GM21447 (cell line): ENCODE measurements at regions not wholly inside any gene's neighbourhood (a gene's known extent, or its start where the extent isn't known, plus 50 kb on each side); places are given as distances from the start of the nearest gene placed in this dataset.

ENCODE experiments used
- ATAC-seq: cut with Tn5 transposase; IDR thresholded peaks from one replicate; pipeline ENCODE4 v1.9.1; 2021; ENCODE audit not compliant: unreplicated experiment

GRCh38 chr11:127217452-127218274 lies 217.1 kb upstream of the KIRREL3 start:
- ATAC-seq: no peak

DNA sequence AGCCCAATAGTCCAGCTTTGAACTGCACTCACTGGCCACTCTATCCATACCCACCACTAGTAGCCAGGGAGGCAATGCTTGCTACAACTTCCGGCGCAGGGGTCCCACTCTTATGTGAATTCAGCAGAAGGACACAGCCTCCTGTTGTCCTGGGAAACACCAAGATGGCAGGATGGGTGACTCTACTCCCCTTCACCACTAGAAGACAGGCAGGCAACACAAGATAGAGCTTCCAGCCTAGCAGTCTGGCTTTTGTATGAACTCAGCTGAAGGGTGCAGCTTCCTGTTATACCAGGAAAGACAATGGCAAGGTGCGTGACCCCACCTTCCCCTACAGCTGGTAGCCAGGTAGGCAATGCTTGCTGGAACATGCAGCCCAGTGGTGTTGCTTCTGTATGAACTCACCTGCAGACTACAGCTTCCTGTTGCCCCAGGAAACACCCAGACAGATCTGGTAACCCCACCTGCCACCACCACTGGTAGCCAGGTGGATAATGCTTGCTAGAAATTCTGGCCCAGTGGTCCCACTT lies 205.2 kb upstream of the KIRREL3 start:
- no peak for ATAC-seq

DNA sequence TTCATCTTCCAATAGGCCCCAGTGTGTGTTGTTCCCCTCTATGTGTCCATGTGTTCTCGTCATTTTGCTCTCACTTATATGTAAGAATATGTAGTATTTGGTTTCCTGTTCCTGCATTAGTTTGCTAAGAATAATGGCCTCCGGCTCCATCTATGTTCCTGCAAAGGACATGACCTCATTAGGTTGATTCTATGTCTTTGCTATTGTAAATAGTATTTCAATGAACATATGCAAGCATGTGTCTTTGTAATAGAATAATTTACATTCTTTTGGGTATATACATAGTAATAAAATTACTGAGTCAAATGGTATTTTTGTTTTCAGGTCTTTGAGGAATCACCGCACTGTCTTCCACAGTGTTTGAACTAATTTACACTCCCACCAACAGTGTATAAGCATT lies 202.9 kb upstream of the KIRREL3 start:
- ATAC-seq: no peak

- ATAC-seq: no peak
These were observed 201.5 kb upstream of the KIRREL3 start for GRCh38 chr11:127202105-127202504.

GRCh38 chr11:127199306-127199801 lies 198.8 kb upstream of the KIRREL3 start:
- ATAC-seq: no peak

GRCh38 chr11:127195501-127196120 lies 195.0 kb upstream of the KIRREL3 start:
- no peak for ATAC-seq

- no peak for ATAC-seq
These were observed 194.0 kb upstream of the KIRREL3 start for GRCh38 chr11:127194521-127194920.

DNA sequence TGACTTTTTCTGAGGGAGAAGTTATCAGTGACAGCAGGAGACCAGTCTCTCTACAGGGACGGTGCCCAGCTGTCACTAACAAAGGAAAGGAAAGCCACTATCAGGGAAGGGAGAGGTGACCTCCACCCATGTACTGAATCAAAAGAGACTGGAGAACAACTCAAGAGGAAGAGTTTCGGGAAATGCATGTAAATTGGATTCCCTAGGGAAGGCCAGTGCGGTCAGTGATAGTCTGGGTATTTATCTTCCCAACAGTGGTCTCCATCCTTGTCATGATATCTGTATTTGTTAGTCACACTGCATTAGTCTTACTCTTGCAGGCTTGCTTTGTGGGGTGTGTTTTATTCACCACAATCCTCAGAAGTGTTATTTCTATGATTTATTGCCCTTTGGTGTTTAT lies 193.4 kb upstream of the KIRREL3 start:
- ATAC-seq: no peak

DNA sequence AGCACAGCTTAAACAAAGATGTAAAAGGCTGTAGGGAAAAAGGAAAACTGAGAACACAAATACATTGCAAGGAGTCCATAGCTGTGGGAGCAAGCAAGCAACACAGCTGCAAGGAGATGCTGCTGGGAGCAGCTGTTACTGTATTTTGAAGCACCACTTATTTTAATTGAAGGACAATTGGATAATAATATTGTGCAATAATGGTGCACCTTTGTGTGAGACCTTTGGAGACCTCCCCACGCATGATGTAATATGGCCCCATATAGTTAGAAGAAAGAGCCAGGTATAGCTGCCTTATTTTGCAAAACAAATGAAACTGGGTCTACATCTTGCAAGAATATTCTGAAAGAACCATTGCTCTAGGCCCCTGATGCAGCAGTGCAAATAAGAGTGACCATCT lies 191.1 kb upstream of the KIRREL3 start:
- ATAC-seq: no peak

- no peak for ATAC-seq
These were observed 190.7 kb upstream of the KIRREL3 start for GRCh38 chr11:127191261-127191660.

DNA sequence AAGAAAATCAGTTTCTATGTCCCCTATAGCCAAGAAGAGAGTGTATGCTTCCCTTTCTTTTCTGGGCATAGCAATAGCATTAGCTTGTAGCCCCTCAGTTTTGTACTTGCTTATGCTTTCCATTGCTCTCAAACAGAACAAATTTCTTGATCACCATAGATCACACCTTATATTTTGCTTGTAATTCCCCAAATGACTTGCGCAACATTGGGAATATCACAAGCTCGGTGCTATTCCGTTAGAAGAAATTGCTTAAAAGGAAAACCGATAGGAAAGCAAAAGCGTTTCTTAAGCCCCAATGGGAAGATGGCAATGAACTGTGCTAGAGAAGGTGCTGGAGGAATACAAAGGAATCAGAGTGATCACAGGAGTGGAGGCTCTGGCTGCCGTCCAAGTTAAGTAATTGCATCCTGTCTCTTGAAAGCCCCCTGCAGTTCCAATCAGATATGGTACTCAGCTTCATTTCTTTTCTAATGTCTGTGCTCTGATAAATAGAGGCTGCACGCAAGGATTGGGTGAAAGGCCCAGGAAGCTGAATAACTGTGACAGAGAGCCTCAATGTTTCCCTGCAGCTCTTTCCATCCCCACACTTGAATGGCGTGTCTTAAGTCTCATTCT lies 182.1 kb upstream of the KIRREL3 start:
- ATAC-seq: no peak

GRCh38 chr11:127157225-127157624 lies 156.7 kb upstream of the KIRREL3 start:
- no peak for ATAC-seq

DNA sequence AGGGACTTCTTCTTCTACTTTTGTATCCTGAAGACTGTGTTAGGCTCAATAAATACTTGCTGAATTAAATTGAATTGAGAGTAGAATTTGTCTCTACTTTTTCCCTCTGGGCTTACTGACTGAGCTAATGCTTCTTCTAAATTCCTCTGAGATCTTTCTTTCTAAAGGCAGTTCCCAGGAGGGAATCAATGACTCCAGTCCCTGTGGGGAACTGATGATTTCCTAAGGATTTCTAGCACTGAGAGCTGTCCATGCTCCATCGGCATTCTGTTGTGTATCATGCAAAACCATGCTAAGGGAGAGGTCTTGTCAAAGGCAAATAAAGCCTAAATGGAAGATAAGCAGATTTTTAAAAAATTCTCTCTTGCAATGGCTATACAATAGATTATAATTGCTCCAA lies 148.8 kb upstream of the KIRREL3 start:
- no peak for ATAC-seq

- no peak for ATAC-seq
These were observed 142.7 kb upstream of the KIRREL3 start for GRCh38 chr11:127143251-127143650.

DNA sequence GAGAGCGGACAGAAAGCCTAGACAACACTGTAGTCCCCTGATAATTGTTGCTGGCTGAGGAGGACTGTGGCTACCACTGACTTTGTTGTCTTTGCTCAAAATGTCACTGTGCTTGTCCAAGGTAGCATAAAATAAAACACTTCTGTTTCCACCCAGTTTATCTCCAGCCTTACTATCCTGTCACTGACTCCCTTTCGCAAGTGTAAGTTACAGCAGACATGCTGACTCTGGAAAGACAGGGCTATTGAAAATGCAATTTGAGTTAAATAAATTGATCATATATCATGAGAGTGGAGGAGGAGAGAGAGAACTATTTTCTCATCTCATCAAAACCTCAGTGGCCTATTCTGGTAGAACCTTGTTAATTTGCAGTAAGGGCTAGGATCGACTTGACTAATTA lies 138.0 kb upstream of the KIRREL3 start:
- ATAC-seq: no peak

DNA sequence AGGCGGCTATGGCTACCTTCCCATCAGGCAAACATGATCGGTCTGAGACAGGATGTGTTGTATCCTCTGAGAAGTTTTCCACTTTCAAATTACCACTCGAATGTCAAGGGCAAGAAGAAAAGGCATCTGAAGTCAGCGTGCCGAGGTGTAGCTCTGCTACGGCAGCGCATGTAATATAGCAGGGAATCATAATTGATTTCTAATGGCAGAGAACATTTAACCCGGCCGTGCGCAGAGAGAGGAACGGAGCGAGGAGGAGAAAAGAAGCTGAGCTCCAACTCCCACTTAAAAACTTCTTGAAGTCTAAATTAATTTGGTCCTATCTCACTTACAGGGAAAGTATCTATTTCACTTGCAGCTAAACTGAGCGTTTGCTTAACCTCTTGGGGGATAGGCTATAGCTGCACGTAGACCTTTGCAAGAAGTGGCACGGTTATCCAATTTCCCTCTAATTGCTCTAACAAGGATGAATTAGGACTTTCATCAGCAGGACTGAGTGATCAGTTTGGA lies 137.3 kb upstream of the KIRREL3 start:
- ATAC-seq: no peak

GRCh38 chr11:127136438-127136837 lies 135.9 kb upstream of the KIRREL3 start:
- ATAC-seq: no peak

DNA sequence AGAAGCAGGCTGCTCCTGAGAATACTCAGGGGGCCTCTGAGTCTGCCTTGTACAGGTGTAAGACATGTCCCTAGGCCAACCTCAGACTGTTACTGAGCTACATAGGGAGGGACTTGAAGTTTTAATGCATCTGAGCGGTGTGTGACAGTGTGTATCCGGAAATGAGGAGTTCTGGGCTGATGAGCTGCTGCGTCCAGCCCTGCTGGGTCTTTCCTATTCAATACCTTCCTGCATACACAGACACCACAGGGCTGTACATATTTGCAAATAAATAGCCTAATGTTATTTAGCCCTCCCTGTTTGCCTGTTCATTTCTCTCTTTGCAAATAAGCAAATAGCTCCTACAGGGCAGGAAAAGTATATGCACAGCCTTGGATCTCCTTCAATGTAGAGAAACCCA lies 134.7 kb upstream of the KIRREL3 start:
- no peak for ATAC-seq

DNA sequence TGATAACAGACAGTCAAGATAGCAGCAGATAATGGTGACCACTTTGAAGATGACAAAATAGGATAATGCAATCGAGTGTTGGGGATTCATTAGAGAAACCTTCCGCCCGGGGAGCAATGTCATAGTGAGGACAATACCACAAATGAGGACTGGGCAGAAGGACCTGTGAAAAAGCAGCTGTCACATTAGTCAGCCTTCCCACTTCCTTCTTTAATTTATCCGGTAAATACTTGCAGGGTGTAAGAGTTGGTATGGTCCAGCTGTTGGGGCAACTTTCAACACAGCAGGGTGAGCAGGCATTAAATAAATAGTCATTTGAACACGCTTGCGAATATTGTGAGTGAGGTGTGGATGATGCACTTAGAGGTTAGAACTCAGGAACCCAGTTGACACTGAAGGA lies 132.5 kb upstream of the KIRREL3 start:
- ATAC-seq: no peak

DNA sequence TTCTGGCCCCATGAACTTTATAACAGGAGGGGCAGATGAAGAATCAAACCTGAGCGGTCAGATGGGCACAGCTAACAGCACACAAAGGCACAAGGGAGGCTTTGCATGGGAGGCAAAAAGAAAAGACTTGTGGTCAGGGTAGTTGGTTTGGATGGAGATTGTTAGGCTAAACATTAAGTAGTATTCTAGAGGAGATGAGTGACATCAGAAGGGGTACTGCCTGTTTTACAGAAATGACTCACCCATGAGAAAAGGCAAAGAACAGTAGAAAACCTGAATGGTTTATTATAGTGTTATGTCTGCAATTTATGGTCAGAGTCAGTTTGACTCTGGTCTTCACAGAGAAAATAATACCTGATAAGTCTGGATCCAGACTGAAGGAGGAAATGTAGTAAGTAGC lies 129.8 kb upstream of the KIRREL3 start:
- ATAC-seq: peak; percentile 81

- ATAC-seq: no peak
These were observed 126.4 kb upstream of the KIRREL3 start for GRCh38 chr11:127126986-127127385.

- no peak for ATAC-seq
These were observed 118.8 kb upstream of the KIRREL3 start for GRCh38 chr11:127119356-127119755.
